GM18499 (cell line): ENCODE measurements at regions not wholly inside any gene's neighbourhood (a gene's known extent, or its start where the extent isn't known, plus 50 kb on each side); places are given as distances from the start of the nearest gene placed in this dataset.

ENCODE experiments used
- ATAC-seq: cut with Tn5 transposase; IDR thresholded peaks from one replicate; pipeline ENCODE4 v1.9.1; 2021; ENCODE audit warnings: moderate number of reproducible peaks; ENCODE audit not compliant: insufficient read depth, unreplicated experiment

DNA sequence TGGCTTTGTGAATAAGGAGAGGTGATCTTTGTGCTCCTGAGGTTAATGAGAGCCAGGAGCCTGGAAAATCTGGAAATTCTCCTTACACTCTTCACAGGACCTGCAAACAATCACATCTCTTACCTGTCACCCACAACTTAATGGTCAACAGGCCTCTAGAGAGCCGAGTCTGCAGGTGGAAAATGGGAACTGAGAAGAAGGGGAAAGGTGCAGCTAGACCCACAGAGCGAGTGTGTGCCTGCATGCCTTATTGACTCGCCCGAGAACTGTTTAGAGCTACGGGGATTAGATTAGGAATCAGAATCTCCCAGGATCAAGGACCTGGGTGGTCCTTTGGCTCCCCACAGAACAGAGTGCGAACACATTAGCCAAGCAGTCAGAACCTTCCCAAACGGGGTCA lies 329.6 kb downstream of the PTEN start:
- no peak for ATAC-seq

GRCh38 chr10:88194041-88194887 lies 330.8 kb downstream of the PTEN start:
- no peak for ATAC-seq

- ATAC-seq = no peak
These were observed 331.5 kb downstream of the PTEN start for GRCh38 chr10:88194961-88195367.

DNA sequence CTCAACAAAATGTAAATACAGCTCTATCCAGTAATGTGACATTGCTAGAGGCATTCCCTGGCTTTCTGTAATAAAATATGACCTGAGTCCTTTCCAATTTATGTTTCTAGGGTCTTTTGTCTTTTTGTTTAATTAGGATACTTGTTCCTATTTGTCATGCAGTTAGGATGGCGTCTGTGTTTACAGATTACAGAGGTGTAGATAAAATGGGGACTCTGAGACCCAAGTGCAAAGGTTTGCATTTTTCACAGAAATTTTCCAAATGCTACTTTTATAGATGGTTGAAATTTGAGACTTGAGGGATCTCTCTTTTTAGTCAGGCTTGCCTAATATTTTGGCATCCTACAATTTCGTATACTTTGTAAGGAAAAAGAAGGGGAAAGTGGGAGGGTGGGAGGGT lies 332.4 kb downstream of the PTEN start:
- ATAC-seq = no peak

DNA sequence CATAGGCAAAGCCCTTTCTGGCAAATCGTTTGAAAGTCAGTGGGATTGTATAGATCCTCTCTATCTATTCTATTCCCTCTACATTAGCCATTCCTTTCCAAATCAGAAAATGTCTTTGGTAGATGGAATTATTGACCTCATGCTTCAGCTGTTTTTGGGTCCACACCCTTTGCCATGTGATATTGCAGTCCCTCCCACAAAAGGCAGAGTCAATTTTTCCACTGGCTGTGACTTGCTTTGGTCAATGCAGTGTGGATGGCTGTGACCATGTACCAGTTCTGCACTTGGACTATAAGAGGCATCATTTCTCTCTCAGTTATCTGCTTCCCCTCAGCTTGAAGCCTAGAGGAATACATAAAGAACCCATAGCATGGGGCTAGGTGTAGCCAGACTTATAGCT lies 332.9 kb downstream of the PTEN start:
- ATAC-seq = no peak

DNA sequence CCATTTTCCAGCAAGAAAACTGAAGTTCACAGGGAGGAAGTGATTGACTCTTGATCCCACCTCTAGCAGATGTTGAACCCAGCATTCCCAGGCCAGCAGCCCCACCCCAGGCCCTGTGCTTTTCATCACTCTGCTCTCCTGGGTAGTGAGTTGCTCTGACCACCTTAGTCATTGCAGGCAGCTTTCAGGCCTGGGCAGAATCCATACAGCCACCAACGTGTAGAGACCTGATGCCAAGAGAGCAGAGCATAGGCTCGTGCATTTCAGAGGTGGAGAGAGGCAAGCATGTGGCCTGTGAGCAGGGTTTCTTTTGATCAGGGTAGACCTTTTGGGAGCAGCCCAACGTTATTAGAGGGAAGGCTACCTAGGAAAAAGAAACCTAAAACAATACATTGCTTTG lies 334.6 kb downstream of the PTEN start:
- ATAC-seq = no peak

DNA sequence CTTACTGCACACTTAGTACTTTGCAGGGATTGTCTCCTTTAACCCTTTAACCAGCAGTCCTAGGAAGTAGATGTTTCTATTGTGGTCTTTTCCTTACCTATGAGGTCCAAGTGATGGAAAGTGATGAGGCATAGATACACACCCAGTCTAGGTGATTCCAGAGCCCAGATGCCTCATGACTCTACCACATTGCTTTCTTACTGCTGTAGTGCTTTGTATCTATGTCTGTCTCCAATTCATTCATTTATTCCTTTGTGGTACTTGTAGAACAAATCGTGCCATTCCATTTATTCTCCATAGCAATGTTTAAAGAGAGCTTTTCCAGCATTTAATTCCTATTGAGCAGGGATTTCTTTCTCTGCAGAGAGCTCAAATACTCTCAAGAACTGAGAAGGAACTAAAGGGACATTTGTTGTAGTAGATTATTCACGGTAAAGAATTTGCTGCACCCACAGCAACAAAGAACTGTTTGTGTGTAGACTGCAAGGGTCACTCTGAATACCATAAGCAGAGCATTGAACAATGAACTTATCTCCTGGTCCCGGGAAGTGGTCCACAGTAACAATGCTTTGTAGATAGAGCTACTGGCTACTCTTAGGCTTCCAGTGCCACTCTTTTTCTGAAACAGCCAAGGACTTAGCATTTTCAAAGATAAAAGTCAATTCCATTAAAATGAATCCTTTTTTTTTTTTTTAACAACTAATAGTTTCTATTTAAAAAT lies 337.0 kb downstream of the PTEN start:
- ATAC-seq = no peak

DNA sequence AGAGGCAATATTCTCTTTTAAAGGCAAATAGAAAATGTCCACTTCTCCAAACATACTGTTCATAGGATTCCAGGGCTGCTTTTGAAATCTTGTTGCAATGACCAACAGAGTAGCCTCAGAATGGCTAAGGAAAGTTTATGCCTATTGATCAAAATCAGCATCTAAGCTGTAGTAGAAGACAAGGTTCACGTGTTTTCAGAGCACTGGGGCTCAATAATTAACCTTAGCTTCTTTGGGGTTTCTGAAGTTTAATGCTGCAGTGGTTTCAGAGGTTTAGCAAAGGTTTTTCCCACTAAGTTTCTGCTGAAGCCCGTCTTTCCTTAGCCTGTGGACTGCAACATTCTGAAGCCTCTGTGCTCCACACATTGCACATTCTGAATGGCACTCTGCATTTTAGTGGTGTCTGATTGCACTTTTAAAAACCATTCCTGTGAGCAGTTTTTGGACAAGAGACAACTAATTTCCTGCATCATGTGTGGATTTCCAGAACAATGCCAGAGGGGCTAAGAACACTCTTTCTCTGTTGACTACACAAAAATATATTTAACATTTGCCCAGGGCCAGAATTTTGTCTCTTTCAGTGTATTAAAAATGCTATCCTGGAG lies 342.5 kb downstream of the PTEN start:
- no peak for ATAC-seq

- no peak for ATAC-seq
These were observed 343.7 kb downstream of the PTEN start for GRCh38 chr10:88207121-88207546.

GRCh38 chr10:88209231-88209630 lies 345.8 kb downstream of the PTEN start:
- ATAC-seq = no peak

DNA sequence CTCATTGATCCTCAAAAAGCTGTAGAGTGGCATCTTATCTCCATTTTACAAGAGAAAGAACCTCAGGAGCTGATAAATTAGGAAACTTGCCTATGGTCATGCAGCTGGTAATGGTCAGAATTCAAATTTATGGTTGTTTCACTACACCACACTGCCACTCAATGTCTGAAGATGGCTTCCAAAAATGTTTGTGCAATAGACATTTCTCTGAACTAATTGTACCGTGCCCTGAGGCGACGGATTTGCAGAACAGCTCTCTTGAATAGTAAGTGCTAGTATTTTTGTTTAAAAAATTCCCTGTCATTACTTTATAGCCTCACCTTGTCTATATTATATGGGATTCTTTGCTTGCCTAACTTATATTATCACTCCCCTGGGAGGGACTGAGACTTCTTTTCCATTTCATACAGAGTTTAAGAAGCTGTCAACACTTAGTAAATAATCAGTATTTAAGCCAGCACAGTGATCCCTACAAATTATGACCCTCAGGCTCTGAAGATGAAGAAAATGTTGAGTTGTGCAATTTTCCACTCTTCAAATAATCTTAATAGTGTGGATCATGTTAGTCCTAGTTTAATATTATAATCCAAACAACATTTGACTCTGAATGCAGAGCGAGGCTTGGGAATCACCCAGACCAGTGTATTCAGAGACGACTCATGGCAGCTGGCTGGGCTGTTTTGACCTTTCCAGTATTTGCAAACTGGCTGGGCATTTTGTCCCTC lies 346.6 kb downstream of the PTEN start:
- no peak for ATAC-seq

DNA sequence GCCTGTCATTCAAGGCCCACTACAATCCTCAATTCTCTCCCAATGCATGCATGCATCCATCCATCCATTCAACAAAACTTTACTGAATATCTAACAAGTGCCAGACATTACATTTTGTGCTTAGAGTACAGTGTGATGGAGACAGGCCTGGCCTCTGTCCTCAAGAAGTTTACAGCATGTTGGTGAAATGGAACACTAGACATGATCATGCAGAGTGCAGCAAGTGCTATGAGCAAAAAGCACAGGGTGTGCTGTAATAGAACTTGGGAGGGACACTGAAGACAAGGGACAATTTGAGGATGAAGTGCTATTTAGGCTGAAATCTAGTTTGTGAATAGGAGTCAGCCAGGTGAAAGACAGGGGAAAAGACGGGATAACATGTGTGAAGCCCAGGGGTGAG lies 347.8 kb downstream of the PTEN start:
- no peak for ATAC-seq

GRCh38 chr10:88212069-88212468 lies 348.6 kb downstream of the PTEN start:
- ATAC-seq = no peak

DNA sequence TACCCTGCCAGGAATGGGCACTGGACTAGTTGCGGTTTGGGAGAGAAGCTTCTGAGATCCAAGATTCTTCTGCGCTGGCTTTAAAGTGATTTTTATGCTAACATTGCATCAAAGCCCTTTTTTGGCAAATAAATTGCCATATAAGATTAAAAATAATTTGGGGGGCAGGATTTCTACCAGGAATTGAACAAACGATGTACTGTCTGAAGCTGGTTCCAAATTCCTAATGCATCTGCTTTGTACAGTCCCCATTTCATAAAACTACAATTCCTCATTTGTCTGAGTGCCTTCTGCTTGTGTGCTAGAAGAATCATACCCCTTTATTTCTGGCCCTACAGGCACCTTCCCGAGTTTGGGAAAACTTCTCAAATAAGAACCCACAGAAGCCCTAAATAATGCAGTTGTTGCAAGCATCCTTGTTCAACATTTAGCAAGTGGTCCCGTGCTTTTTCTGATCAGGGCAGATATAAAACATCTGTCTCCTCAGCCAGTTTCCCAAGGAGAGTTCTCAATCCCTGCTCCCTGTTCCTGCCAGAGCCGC lies 349.7 kb downstream of the PTEN start:
- no peak for ATAC-seq

DNA sequence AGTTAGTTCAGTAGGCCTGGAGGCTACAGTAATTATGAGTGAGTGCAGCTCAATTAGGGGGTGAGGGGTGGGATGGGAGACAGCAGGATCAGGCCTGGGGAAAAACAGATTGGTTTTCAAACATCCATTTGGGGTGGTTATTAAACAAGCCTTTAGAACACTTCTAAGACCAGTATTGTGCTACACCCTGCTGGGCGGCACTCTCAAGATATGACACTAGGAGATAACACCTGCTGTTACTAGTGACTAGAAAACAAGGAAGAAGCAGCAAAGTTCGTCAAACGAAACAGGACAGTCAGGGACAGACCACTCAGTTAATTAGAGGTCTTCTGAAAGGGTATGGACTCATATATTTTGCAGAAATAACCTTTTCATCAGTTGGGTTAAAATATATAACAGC lies 353.6 kb downstream of the PTEN start:
- ATAC-seq = no peak

DNA sequence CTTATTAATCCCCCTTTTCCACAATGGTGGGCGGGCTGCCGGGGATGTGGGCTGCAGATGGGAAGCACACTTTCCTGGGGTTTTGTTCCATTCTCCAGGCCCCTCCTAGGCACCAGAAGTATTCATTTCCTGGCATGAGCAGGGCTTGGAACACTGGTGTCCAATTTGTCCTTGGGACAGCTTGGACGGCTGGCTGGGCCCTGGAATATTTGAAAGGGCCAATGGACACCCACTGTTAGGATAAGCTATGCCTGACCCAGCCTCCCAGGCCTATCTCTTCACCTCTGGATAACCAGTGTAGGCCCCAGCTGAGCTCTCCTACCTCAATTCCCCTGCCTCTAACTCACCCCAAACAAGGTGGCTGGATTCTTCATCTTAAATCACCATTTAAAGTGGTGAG lies 354.9 kb downstream of the PTEN start:
- no peak for ATAC-seq

- ATAC-seq = no peak
These were observed 356.3 kb downstream of the PTEN start for GRCh38 chr10:88219753-88220152.

DNA sequence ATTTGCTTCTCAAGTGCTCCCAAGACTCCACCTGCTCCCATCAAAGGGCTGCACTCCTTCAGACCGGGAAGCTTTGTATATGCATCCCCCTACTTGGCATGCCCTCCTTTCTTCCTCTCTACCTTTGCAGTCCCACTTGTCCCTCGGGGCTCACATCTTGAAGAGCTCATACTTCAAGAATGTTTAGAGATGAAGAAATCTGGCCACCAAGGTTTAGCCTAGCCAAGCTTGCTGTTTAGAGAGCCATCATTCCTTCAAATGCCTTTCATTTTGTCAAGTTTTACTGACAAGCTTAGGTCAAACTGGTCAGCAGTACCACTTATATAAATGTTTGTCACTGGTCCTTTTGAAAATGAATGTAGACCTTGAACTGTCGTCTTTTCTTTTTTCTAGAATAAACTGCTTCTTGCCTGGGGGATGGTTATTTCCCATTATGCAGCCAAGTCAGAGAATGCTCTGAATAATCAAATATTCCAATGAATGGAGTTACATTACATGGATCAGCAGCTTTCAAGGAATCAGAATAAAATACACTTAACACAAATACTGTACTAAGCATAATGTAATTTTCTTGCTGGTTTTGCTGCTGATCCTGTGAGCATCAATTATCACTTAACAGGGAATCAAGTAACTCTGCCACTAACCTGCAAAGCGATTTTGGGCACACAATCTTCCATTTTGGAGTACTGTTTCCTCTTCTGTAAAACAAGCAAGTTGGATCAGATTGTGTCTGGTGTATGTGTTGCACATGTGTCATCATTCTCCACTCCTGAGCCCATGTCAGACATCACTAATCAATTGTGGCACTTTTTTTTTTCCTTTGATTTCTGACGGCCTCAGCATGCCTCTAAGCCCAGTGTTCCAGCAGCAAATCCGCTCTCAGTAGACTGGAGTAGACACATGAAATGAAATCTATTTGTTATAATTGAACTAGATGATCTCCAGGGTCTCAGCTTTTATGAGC lies 357.9 kb downstream of the PTEN start:
- ATAC-seq = no peak

DNA sequence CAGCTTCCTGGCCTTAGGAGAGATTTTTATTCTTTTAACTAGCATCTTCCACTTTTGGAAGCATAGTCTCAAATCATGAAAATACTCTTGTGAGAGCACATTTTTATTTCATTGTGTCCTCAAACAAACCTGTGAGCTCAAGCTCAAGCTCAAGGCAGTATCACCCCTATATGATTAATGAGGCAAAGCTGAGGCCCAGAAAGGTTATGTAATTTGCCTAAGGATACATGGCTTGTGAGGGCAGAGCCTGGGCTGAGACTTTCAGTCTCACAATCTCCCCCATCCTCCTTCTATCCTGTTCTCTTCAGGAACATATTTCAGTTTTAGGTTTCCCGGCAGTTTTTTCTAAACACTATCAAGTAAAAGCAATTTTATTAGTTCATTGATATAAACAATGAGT lies 359.5 kb downstream of the PTEN start:
- no peak for ATAC-seq
